ENCODE measurements at regions not wholly inside any gene's neighbourhood (a gene's known extent, or its start where the extent isn't known, plus 50 kb on each side); places are given as distances from the start of the nearest gene placed in this dataset.

DNA sequence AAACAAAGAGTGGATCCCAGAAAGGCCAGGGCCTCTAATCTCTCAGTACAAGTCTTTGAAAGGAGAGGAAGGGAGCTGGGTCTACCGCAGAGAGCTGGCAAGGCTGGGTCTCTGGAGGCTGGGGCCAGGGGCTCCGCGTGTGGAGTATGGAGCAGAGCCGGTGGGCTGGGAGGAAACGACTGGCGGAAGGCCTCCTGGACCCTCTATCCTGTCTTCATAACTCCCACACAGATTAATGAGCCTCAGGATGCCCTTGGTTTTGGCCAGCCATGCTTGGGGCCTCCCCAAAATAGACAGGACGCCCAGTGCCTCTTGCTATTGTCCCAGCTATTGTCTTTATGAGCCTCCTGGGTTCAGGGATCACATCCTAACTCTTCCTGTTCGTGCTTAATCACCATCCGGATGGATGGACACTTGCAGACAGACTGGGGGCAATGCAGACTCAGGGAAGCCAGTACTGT is 306.4 kb downstream of the DHX35 start:
- no peak for DNase-seq (ENCODE audit: low spot score)

GRCh38 chr20:39266989-39267388 is 304.8 kb downstream of the DHX35 start:
- no peak for DNase-seq (ENCODE audit: low spot score)

- DNase-seq (ENCODE audit: low spot score) = peak; percentile 93
These were observed 302.5 kb downstream of the DHX35 start for GRCh38 chr20:39264506-39265172.

- DNase-seq (ENCODE audit: low spot score) = no peak
These were observed 300.9 kb downstream of the DHX35 start for GRCh38 chr20:39263076-39263475.

GRCh38 chr20:39259808-39260207 is 297.7 kb downstream of the DHX35 start:
- no peak for DNase-seq (ENCODE audit: low spot score)

GRCh38 chr20:39259010-39259803 is 297.1 kb downstream of the DHX35 start:
- no peak for DNase-seq (ENCODE audit: low spot score)

DNA sequence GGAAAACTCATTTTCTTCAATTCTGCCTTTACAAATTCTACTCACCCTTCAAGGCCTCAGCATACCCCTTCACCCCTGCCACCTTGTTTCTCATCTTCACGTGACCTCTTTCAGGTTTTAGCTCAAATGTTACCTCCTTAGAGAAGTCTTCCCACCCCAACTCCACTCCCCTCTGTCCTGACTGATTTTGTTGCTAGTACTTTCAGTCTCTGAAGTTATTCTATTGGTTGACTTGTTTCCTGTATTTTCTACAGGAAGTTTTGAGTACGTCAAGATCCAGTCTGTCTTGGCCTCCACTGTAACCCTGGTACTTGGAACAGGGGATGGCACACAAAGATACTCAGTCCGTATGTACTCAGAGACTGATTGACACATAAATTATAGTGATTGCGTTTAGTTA is 296.1 kb downstream of the DHX35 start:
- no peak for DNase-seq (ENCODE audit: low spot score)

- DNase-seq (ENCODE audit: low spot score) = no peak
These were observed 291.1 kb downstream of the DHX35 start for GRCh38 chr20:39253051-39253755.

DNA sequence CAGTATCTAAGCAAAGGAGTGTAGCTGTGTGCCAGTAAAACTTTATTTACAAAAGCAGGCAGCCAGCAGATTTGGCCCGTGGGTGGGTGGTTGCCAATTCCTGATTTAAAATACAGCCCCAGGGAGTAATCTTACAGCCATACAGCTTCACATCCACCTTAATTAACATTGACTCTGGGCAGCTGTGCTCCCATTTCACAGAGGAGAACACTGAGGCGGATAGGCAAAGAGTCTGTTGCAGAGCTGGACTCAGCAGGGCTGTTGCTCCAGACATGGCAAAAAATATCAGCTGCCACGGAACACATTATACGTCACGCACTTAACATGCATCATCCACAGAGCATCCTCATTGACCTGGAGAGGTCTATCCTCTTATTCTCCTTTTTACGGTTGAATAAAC is 289.9 kb downstream of the DHX35 start:
- no peak for DNase-seq (ENCODE audit: low spot score)

GRCh38 chr20:39249798-39250197 is 287.7 kb downstream of the DHX35 start:
- no peak for DNase-seq (ENCODE audit: low spot score)

DNA sequence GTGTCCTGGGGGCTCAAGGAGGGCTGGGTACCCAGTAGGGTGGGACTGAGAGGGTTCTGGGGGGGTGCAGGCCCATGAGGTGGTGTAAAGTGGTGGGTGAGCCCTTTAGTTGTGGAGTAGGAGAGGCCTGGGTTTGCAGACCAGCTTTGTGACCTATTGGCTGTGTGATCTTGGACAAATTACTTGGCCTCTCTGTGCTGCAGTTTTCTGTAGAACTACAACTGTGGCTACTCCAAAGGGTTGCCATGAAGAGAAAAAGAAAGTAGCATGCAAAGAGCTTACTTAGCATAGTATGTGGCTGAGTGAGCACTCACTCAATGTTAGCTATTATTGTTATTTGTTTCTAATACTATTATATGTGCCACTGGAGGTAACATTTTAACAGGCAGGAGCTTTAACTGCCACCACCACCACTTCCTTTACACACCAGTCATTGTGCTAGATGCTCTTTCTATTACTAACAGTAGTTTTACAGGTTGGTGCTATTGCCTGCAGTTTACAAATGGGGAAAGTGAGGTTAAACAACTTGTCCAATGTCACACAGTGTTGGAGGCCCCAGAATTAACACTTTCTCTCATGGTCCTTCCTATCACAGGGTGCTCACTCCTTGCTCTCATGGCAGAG is 286.8 kb downstream of the DHX35 start:
- DNase-seq (ENCODE audit: low spot score) = no peak

DNA sequence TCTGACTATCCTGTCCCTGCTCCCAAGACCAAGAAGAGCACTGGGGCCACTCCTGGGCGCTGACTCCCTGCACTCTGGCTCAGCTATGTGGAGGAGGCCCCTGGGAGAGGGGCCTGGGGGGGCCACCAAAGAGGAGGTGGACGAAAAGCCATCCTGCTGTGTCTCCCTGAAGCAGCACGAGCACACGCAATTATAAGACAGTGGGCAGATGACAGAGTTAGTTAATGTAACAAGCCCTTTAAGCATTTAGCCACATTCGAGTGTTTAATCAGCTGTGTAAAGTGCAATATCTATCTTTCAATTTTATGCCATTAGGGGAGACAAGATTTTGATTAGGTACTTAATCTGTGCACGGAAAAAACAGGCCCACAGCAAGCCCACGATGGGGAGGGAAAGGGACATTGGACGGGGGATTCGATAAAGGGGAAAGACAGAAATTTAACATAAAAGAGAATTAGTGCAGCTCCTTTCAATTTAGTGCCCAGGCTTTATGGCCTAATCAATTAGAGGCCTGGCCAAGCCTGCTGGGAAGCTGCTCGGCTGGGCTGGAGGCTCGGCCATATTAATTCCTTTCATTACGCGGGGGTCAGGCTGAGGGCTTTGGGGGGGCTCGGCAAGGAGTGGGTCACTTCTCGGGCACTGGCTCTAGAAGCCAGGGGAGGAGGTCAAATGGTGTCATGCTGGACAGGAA is 286.2 kb downstream of the DHX35 start:
- no peak for DNase-seq (ENCODE audit: low spot score)

DNA sequence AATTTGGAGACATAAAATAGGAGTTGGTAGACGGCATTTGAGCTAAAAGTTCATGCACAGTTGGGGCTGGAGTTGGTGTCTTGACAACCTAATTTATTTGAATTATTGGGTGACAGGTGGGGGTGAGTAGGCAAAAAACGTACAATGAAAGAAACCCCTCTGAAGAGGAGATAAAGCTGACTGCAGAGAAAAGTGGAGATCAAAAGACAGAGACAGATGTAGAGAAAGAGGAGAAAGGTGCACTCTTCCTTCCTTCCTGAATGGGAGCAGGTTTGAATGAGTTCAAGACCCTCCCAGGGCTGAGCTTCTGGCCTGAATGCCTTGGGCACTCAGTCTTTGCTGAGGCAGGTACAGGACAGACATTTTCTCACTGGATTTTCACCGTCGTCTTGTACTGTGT is 284.3 kb downstream of the DHX35 start:
- DNase-seq (ENCODE audit: low spot score) = no peak

DNA sequence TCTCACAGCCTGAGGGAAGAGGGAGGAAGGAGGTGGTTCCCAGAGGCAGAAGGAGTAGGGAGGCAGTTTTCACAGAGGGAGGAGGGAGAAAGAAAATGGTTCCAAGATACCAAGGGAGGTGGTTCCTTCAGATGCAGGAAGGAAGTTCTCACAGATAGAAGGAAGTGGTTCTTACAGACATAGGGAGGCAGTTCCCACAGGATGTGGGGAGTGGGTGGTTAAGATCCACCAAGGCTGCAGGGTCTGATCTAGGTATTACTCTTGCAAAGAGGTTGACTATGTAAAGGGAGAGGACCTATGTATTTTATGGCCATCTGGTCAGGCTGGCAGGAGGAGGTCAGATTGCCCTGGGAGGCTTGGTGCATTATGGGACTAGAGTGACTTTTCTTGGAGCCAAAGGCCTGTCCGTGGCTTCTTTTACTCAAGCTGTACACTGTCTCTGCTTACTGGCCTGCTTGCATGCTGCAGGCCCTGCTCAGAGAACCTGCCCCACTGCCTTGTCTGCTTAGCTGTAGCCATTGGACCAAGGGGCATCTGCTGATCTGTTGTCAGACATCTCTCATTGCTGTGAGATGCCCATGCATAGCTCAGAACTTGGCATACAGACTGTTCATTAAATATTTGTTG is 283.7 kb downstream of the DHX35 start:
- no peak for DNase-seq (ENCODE audit: low spot score)

DNA sequence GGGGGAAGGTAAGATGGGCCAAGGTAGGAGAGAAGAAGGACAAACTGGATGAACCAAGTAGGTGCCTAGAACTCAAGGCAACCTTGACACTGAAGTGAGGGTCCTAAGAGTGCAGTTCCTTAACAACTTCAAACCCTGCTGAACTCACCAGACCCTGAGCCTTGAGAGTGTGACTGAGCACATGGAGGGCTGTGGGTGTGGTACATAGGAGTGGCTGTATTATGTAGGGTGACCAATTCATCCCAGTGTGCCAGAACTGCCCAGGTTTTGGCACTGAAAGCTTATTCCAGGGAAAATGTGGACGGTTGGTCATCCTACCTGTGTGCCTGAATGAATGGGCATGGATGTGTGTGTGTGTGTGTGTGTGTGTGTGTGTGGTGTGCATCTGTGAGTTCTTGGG is 281.8 kb downstream of the DHX35 start:
- no peak for DNase-seq (ENCODE audit: low spot score)

- DNase-seq (ENCODE audit: low spot score) = no peak
These were observed 280.5 kb downstream of the DHX35 start for GRCh38 chr20:39242614-39243013.

DNA sequence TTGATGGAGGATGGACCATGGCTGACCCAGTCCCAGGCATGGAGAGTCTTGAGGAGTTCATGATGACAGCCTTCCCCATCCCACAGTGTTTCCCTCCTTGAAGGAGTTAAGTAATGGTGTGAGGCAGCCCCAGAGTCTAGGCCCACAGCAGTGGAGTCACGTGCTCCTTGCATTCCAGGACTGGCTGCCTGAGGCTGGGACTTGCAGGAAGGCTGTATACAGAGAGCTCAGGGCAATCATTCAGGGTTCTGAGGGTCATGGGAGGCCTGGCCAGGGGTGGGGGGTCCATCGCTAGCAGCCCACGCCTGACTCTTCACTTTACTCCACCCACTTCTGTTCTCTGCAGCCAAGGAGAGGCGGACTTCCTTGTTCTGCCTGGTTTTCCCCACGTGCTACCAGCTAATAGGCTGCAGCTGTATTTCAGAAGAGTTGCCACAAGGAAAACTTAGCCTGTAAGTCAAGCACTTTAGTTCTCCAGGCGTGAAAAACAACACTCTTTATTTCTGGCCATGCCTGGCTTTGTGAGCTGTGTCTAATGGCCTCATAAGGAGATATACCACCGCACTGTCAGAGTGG is 272.5 kb downstream of the DHX35 start:
- DNase-seq (ENCODE audit: low spot score) = no peak

DNA sequence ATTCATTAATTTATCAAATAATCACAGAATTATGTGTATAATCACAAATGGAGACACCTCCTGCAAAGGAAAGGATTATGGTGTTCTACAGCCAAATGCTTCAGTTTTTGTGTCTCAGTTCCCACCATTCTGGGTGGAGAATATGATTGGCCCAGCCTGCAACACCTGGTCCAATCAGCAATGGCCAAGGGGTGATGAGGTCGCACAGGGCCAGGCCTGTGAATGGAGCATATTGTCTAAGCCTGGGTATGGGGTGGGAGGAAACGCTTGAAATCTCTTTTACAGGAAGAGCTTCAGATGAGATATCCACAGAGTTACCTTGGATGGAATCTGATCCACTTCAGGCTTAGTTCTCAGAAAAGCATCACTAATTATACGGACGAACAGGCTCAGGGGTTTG is 271.6 kb downstream of the DHX35 start:
- DNase-seq (ENCODE audit: low spot score) = no peak

DNA sequence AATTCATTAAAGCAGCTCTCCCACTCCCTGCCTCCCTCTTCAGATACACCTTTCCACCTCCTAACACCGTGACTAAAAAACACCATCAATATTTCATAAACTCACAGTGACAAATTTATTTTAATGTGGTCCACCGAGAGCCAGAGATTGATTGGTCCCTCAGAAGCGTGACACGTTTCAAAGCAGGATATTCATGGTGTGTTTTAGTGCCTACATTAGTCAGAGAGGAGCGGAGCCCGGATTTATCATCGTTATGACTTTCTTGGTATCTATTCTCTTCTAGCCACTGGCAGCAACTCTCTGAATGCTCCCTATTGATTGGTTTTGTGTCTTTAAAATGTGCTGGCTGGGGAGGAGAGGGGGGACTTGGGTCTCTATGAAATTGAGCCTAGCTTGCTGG is 265.3 kb downstream of the DHX35 start:
- peak; percentile 18 for DNase-seq (ENCODE audit: low spot score)

- DNase-seq (ENCODE audit: low spot score) = no peak
These were observed 263.8 kb downstream of the DHX35 start for GRCh38 chr20:39225978-39226377.

GRCh38 chr20:39225536-39225935 is 263.4 kb downstream of the DHX35 start:
- DNase-seq (ENCODE audit: low spot score) = no peak

All from RKO (cell line).